Neural cell (in vitro differentiated cells): ENCODE measurements at regions not wholly inside any gene's neighbourhood (a gene's known extent, or its start where the extent isn't known, plus 50 kb on each side); places are given as distances from the start of the nearest gene placed in this dataset.

ENCODE experiments used
- H2AFZ ChIP-seq: fragments of 200-600, 300-800 bp; sonication (generic), shearing (Covaris generic); 2 replicates; pipeline ENCODE4 v1.6.0; 2014; ENCODE audit warnings: low read depth, mild to moderate bottlenecking, antibody characterized with exemption, low read length, moderate library complexity
- H3F3A ChIP-seq: fragments of 200-600 bp; shearing (Covaris generic); 2 replicates; pipeline ENCODE4 v1.6.1; 2016; ENCODE audit warnings: mild to moderate bottlenecking, moderate library complexity, mixed read lengths, antibody characterized with exemption, low read length; ENCODE audit not compliant: insufficient read depth, poor library complexity, severe bottlenecking
- H3K27ac ChIP-seq: fragments of 200-600, 300-800 bp; sonication (generic), shearing (Covaris generic); 2 replicates; pipeline ENCODE4 v1.5.1; 2014; ENCODE audit warnings: mild to moderate bottlenecking, low read length, moderate library complexity
- H3K27me3 ChIP-seq: fragments of 300-800, 200-600 bp; sonication (generic), shearing (Covaris generic); 2 replicates; pipeline ENCODE4 v1.6.0; 2014; ENCODE audit warnings: mild to moderate bottlenecking, low read depth, low read length, moderate library complexity; ENCODE audit not compliant: insufficient read depth
- H3K36me3 ChIP-seq: fragments of 300-800, 200-600 bp; sonication (generic), shearing (Covaris generic); 2 replicates; pipeline ENCODE4 v1.5.1; 2014; ENCODE audit warnings: mild to moderate bottlenecking, antibody characterized with exemption, low read length, moderate library complexity; ENCODE audit not compliant: insufficient read depth
- H3K4me2 ChIP-seq: fragments of 300-800, 200-600 bp; sonication (generic), shearing (Covaris generic); 2 replicates; pipeline ENCODE4 v1.6.0; 2014; ENCODE audit warnings: mild to moderate bottlenecking, low read length
- H3K4me3 ChIP-seq: fragments of 300-800, 200-600 bp; sonication (generic), shearing (Covaris generic); 2 replicates; pipeline ENCODE4 v1.5.1; 2014; ENCODE audit warnings: mild to moderate bottlenecking, low read length, moderate library complexity
- H3K79me2 ChIP-seq: fragments of 200-600 bp; shearing (Covaris generic); replicated peaks from 2 replicates; pipeline ENCODE4 v1.6.0; 2014; ENCODE audit warnings: mild to moderate bottlenecking, low read length, moderate library complexity; ENCODE audit not compliant: insufficient read depth
- H3K9ac ChIP-seq: fragments of 300-800, 200-600 bp; sonication (generic), shearing (Covaris generic); 2 replicates; pipeline ENCODE4 v1.6.1; 2016; ENCODE audit warnings: mild to moderate bottlenecking, low read length, mixed read lengths
- H3K9me2 ChIP-seq: fragments of 200-600 bp; shearing (Covaris generic); 2 replicates; pipeline ENCODE4 v1.6.1; 2016; ENCODE audit warnings: mild to moderate bottlenecking, low read length, mixed read lengths; ENCODE audit not compliant: insufficient read depth
- H3K9me3 ChIP-seq: fragments of 200-600, 300-800 bp; sonication (generic), shearing (Covaris generic); 2 replicates; pipeline ENCODE4 v1.6.1; 2016; ENCODE audit warnings: mild to moderate bottlenecking, mixed run types, low read length, moderate library complexity, mixed read lengths
- H4K20me1 ChIP-seq: fragments of 200-600 bp; shearing (Covaris generic); 2 replicates; pipeline ENCODE4 v1.6.1; 2016; ENCODE audit warnings: mild to moderate bottlenecking, mixed run types; ENCODE audit not compliant: insufficient read depth
- CTCF ChIP-seq: fragments of 450-650 bp; IDR thresholded peaks from 2 replicates; pipeline ENCODE4 v1.5.1; 2014; ENCODE audit warnings: antibody characterized with exemption, mild to moderate bottlenecking, moderate library complexity; ENCODE audit not compliant: poor library complexity, severe bottlenecking
- EP300 ChIP-seq: fragments of 450-650 bp; conservative IDR thresholded peaks from 2 replicates; pipeline ENCODE4 v1.6.1; 2014; ENCODE audit warnings: antibody characterized with exemption, mild to moderate bottlenecking, moderate library complexity; ENCODE audit not compliant: poor library complexity, severe bottlenecking
- EZH2 ChIP-seq: fragments of 200-600, 300-800 bp; shearing (Covaris generic), sonication (generic); IDR thresholded peaks from 2 replicates; pipeline ENCODE4 v1.6.1; 2014; ENCODE audit warnings: antibody characterized with exemption, low read length, borderline replicate concordance, mild to moderate bottlenecking; ENCODE audit not compliant: insufficient read depth, poor library complexity, severe bottlenecking
- MXI1 ChIP-seq: fragments of 450-650 bp; conservative IDR thresholded peaks from 2 replicates; pipeline ENCODE4 v1.6.1; 2014; ENCODE audit warnings: antibody characterized with exemption, mild to moderate bottlenecking; ENCODE audit not compliant: poor library complexity, severe bottlenecking
- POLR2AphosphoS5 ChIP-seq: IDR thresholded peaks from 2 replicates; pipeline ENCODE4 v1.6.1; 2012
- RAD21 ChIP-seq: fragments of 450-650 bp; conservative IDR thresholded peaks from 2 replicates; pipeline ENCODE4 v1.6.1; 2014; ENCODE audit warnings: antibody characterized with exemption, mild to moderate bottlenecking, moderate library complexity
- REST ChIP-seq: IDR thresholded peaks from 2 replicates; pipeline ENCODE4 v1.6.1; 2012; ENCODE audit warnings: borderline replicate concordance
- SMC3 ChIP-seq: fragments of 450-650 bp; conservative IDR thresholded peaks from 2 replicates; pipeline ENCODE4 v1.6.1; 2014; ENCODE audit warnings: antibody characterized with exemption, mild to moderate bottlenecking, moderate library complexity; ENCODE audit not compliant: poor library complexity
- TAF1 ChIP-seq: IDR thresholded peaks from 2 replicates; pipeline ENCODE4 v1.6.1; 2012; ENCODE audit warnings: low read depth

- H3K9ac ChIP-seq, result no peak overlapping the region
- H3K4me3 ChIP-seq, result no peak overlapping the region
- no peaks in the 10 kb centered on the region for H3K79me2 ChIP-seq
- H3K9me3 ChIP-seq, result no peaks in the 10 kb centered on the region
- no peaks in the 10 kb centered on the region for H3K36me3 ChIP-seq
- no peaks in the 10 kb centered on the region for H4K20me1 ChIP-seq
- no peak overlapping the region for H3K4me2 ChIP-seq
- no peaks in the 10 kb centered on the region for H3K27me3 ChIP-seq
- H3F3A ChIP-seq, result no peaks in the 10 kb centered on the region
- no peak overlapping the region for H2AFZ ChIP-seq
- no peak overlapping the region for H3K27ac ChIP-seq
- no peak for TF ChIP-seq TAF1
- TF ChIP-seq REST, result no peak
- no peak for TF ChIP-seq EP300
- TF ChIP-seq CTCF, result no peak
- TF ChIP-seq SMC3, result no peak
- TF ChIP-seq RAD21, result no peak
- no peak for TF ChIP-seq EZH2
- TF ChIP-seq POLR2AphosphoS5, result no peak
- no peak for TF ChIP-seq MXI1
- no peaks in the 10 kb centered on the region for H3K9me2 ChIP-seq
Measured at GRCh38 chr20:21941941-21942805, 236.7 kb downstream of the PAX1 start.

- Histone ChIP-seq H3K4me2 (no peak overlapping the region), H3K9ac (no peak overlapping the region), H3K9me2 (no peaks in the 10 kb centered on the region), H4K20me1 (no peaks in the 10 kb centered on the region), H3K4me3 (no peak overlapping the region), H2AFZ (no peak overlapping the region), H3K9me3 (no peaks in the 10 kb centered on the region), H3F3A (no peaks in the 10 kb centered on the region), H3K27ac (no peak overlapping the region), H3K27me3 (no peaks in the 10 kb centered on the region), H3K79me2 (no peaks in the 10 kb centered on the region), H3K36me3 (no peaks in the 10 kb centered on the region)
- TF ChIP-seq CTCF, result no peak
- TF ChIP-seq RAD21, result no peak
- no peak for TF ChIP-seq REST
- TF ChIP-seq TAF1, result no peak
- no peak for TF ChIP-seq EP300
- no peak for TF ChIP-seq MXI1
- no peak for TF ChIP-seq POLR2AphosphoS5
- TF ChIP-seq SMC3, result no peak
- no peak for TF ChIP-seq EZH2
Measured at GRCh38 chr20:21936720-21937380, 231.4 kb downstream of the PAX1 start.
